ENCODE measurements at regions not wholly inside any gene's neighbourhood (a gene's known extent, or its start where the extent isn't known, plus 50 kb on each side); places are given as distances from the start of the nearest gene placed in this dataset.
A peak's percentile ranks its signal among the peaks of the same experiment; 100 is the strongest.

- DNase-seq = no peak
These were observed 446.4 kb upstream of the CADM1 start for GRCh38 chr11:115950660-115951059.

- peak in 1 of 2 donors; percentile 3 for DNase-seq
These were observed 440.4 kb upstream of the CADM1 start for GRCh38 chr11:115944596-115944995.

DNA sequence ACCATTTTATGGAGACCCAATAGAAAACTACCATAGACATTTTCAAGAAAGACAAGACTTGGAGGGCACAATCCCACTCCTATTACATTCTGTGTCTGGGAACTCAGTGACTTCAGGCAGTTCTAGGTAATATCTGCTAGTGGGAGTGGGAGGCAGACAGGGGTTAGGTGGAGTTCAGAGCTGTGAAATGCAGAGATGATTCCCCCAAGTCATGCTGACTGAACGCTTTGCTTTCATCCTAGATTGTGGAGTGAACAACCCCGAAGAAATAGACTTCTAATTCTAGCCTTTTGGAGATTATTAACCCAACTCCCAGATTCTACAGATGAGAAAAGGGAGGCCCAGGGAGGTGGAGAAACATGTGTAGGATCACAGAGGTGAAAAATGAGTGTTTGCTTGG, 437.8 kb upstream of the CADM1 start:
- DNase-seq = peak; percentile 35 to 72

DNA sequence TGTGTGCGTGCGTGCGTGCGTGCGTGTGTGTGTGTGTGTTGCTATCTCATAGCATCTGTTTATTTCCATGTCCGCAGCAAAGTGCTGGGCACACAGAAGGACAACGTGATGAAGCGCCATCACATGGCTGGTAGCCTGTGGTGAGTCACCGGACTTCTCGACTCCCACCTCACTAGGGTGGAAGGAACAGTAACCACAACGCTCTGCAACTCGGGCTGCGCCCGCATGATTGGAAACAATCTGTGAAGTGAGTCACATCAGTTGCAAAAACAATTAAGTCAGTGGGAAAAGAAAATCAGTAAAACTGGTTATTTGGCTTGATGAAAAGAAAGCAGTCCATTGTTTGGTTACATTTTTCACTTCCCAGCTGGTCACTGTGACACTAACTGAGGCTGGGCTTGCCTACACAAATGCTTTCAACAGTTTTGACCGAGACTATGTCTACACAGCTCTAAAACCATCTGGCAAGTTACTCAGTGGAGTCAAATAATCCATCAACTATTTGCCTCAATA, 437.3 kb upstream of the CADM1 start:
- peak; percentile 97 to 99 for DNase-seq

DNA sequence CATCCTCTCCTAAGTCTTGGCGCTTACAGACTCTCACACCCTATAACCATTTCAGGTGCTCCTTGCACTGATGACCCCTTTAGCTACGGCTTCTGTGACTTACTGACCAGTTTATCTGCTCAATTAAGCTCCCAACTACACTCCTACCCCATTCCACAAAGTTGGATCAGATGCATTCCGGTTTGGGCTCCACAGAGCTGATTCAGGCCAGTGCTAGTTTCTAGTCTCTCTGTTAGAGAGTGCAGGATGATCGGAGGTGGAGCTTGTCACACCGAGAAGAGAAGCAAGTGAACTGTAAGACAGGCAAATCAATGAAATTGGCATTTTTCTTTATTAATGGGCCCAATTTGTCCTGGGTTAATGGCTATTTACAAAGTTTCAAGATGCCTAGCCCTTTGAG, 436.8 kb upstream of the CADM1 start:
- DNase-seq = no peak

GRCh38 chr11:115939731-115940421, 435.7 kb upstream of the CADM1 start:
- no peak for DNase-seq

- no peak for DNase-seq
These were observed 435.0 kb upstream of the CADM1 start for GRCh38 chr11:115939104-115939730.

DNA sequence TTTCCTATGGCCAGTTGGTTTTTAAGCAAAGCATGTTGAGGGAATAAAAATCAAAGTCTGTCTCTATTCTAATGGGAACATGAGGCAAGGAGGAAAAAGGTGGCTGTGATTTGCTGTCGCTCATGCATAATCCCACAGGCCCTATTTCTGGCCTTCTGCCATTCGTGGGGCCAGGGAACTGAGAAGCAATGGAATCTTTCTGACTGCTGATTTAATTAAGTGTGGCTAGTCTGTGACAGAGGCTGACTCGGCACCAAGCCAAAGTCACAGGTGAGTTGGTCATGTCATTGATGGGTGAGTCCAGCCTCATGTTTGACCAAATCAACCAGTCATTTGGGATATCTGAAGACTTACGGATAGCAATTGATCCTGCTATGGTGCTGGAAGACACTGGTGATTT, 429.3 kb upstream of the CADM1 start:
- DNase-seq = no peak

- DNase-seq = peak; percentile 61 to 74
These were observed 427.4 kb upstream of the CADM1 start for GRCh38 chr11:115931548-115932083.

DNA sequence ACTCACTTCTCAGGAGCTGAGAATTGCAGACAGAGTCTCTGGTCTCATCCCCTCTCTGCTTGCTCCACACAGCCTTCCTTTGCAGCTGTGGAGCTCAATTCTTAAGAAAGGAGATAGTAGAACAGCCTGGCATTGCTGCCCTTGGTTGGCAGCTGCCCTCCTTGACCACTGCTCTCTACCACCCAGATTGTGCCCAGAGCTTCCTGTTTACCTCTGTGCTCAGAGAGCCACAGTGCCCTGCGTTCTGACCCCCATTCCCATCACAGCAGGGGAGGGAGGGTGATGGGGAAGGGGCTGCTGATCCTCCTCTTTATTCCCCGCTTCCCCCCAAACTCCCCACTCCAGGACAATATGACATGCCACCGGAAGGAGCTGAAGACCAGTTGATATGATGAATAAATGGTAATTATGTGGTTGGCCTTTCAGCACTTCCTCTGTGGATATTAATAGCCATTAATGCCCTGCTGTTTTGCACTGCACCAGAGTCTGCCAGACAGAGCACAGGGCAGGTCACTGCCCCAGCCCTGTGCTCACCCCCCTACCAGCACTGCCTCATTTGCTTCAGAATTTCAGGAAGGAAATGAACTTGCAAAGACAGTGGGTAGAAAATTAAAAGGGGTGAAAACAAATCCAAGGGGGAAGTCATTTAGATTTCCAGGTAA, 426.8 kb upstream of the CADM1 start:
- peak; percentile 89 to 92 for DNase-seq

- DNase-seq = peak in 1 of 2 donors; percentile 34
These were observed 426.1 kb upstream of the CADM1 start for GRCh38 chr11:115930291-115930690.

DNA sequence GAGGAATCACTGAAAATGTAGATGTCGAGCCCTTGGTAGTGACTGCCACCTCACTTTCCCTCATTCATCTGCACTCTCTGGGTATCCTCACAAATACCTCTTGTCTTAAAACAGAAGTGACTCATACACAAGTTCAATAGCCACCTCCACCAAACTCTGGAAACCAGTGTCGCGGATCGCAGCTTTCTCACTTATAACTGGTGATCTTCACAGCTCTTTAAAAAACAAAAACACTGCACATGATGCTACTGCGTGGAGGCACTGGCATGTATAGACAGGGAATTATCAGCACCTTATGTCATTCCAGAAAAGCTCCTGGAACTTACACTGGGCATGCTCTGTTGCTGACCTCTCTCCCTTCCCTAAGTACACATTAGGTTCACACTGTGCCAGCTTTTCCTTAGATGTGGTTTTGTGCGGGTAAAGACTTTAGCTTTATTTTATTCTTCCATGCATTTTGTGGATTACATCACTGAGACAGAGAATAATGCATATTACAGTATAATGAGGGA, 425.5 kb upstream of the CADM1 start:
- no peak for DNase-seq

DNA sequence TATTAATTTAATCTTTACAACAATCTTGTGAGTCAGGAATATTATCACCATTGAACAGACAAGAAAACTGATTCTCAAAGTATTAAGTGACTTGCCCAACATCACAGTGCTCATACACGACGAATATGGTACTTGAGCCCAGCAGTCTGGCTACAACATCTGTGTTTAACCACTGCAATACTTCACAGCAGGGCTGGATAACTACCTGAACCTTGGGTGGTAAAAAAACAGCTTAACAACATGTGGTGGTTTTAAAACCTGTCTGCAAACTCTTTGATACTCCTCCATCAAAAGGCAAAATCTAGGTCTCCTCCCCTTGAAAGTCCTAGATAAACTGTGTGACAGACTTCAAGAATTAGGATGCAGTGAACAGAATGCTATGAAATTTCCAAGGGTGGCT, 424.6 kb upstream of the CADM1 start:
- DNase-seq = no peak

- DNase-seq = no peak
These were observed 423.7 kb upstream of the CADM1 start for GRCh38 chr11:115927823-115928329.

DNA sequence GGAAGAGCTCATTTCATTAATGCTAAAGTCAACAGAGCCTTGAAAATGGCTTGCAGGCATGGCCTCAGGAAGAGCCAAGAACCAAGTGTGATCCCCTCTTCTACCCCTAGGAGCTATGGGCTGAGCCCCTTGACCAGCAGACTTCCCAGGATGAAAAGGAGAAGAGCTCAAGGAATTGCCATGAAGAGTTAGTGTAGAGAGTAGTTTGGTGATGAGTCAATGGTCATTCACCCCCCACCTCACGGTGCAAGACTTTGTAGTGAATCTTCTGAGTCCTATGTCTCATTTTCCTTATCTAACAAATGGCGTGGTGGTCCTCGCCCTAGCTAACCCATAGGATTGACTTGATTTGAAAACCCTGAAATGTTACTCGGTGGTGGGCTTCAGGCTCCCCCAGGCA, 422.4 kb upstream of the CADM1 start:
- DNase-seq = no peak

DNA sequence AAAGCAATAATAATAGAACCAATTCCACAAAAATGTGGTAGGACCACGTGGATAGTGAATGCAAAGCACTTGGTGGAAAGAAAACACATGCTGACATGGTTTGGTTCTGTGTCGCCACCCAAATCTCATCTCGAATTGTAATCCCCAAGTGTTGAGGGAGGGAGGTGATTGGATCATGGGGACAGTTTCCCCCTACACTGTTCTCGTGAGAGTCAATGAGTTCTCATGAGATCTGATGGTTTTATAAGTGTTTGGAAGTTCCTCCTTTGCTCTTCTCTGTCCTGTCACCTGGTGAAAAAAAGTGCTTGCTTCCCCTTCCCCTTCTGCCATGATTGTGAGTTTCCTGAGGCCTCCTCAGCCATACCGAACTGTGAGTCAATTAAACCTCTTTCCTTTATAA, 421.9 kb upstream of the CADM1 start:
- DNase-seq = peak in 1 of 2 donors; percentile 40

DNA sequence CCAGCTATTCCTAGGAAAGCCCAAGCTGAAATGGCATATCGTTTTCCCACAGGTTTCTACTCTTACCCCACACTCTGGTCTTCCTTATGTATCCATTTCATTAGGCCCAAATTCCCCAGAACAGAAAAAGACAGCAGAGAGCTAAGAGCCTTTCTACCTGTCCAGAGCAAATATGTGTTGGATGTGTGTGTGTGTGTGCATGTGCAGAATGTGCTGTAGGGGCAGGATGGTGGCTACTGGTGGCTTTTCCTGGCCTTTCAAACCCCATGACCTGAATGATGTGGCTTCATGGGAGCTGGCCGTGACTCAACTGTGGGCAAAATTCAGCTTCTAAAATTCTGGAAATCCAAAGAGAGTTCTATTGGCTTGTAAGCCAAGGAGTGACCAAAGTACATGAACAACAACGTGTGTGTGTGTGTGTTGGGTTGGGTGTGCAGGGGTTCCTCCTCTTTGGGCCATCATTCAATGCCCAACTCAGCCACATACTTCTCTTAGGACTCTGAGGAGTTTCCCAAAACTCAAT, 421.4 kb upstream of the CADM1 start:
- no peak for DNase-seq

DNA sequence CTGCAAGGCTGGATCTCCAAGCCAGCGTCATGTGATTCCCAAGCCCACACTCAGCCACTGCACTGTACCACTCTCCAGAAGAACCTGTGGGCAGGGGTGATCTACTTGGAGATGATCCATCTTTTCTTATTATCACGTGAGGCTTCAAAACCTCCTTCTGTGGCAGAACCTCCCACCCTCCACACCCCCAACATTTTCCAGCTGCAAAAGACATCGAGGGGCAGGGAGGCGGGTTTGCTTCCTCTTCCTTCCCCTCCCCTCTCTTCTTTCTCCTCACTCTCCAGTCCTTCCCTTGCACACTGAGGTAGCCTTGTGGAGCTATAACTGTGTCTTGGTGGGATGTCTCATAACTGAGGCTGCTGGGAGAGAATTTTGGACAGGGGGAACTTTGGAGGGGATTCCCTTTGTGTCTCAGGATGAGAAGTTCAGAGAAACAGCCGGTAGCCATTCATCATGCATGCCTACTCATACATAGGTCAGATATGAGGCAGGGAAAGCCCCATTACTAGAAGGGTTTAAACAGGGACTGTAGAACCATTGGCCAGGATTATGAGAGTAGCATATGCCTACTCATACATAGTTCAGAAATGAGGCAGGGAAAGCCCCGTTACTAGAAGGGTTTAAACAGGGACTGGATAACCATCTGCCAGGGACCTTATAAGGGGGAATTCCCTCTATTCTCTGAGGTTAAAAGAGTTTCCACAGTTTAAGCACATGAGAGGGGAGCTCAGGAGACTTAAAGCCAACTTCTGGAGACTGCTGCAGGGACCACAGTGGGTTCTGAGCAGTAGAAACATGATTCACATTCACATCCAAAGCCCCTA, 420.7 kb upstream of the CADM1 start:
- peak; percentile 51 to 81 for DNase-seq

DNA sequence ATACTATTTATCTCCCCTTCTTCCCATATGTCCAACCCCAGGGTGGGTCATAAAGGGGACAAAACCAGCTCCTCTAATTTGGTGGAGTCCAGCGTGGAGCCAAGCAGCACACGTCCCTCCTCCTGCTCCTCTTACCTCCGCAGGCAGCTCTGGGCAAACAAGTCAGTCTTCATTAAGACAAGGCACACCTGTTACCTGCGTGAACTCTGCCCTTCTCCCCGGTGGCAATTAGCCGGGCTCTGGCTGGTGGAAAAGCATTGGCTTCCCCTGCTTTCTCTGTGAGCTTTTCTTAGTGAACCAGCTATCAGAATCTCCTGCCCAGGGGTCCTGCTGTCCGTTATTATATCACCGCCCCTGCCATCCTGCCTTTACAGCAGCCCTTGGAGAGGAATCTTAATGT, 418.7 kb upstream of the CADM1 start:
- DNase-seq = no peak

- no peak for DNase-seq
These were observed 417.8 kb upstream of the CADM1 start for GRCh38 chr11:115921986-115922385.

DNA sequence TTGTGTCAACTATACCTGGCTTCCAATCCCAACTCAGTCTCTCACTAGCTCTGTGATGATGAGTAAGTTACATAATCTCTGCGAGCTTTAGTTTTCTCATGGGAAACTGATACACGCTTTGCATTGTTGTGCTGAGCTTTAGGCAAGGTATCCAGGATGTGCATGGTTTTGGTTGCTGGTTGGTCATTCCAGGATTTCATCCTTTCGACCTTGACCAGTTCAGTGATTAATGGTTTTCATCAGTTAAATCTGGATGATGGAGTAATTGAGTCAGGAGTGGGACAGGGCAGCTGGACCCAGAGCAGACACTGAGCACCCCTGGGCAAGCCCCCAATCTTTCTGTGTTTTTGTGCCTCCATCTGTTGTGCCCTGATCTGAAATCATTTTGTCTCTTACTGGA, 417.3 kb upstream of the CADM1 start:
- DNase-seq = no peak
